Erythroblast (primary cell): ENCODE measurements at regions not wholly inside any gene's neighbourhood (a gene's known extent, or its start where the extent isn't known, plus 50 kb on each side); places are given as distances from the start of the nearest gene placed in this dataset.

ENCODE experiments used
- GATA1 ChIP-seq: IDR thresholded peaks from 2 replicates; pipeline ENCODE4 v1.6.1; 2011; ENCODE audit warnings: low read depth, mild to moderate bottlenecking, control low read depth, low read length, moderate library complexity
- POLR2A ChIP-seq: IDR thresholded peaks from 2 replicates; pipeline ENCODE4 v1.6.1; 2011; ENCODE audit warnings: mild to moderate bottlenecking, low read length

GRCh38 chr2:2910259-2910658 lies 467.4 kb downstream of the EIPR1 start:
- no peak for TF ChIP-seq POLR2A
- no peak for TF ChIP-seq GATA1
